GM23248 (cell line): ENCODE measurements at regions not wholly inside any gene's neighbourhood (a gene's known extent, or its start where the extent isn't known, plus 50 kb on each side); places are given as distances from the start of the nearest gene placed in this dataset.

Experiments
- DNase-seq: peaks from one replicate; pipeline ENCODE4 v3.0.0-alpha.2; 2015
- H2AFZ ChIP-seq: fragments of 200-600 bp; sonication (generic); 2 replicates; pipeline ENCODE4 v1.6.1; 2016; ENCODE audit warnings: antibody characterized with exemption
- H3F3A ChIP-seq: fragments of 200-600 bp; sonication (generic); 2 replicates; pipeline ENCODE4 v1.6.1; 2016; ENCODE audit warnings: mild to moderate bottlenecking, antibody characterized with exemption, mixed run types; ENCODE audit not compliant: insufficient read depth
- H3K27ac ChIP-seq: fragments of 200-600 bp; sonication (generic); 2 replicates; pipeline ENCODE4 v1.5.1; 2016; ENCODE audit warnings: mild to moderate bottlenecking
- H3K27me3 ChIP-seq: fragments of 200-600 bp; sonication (generic); replicated peaks from 2 replicates; pipeline ENCODE4 v1.6.1; 2016; ENCODE audit warnings: mild to moderate bottlenecking; ENCODE audit not compliant: insufficient read depth
- H3K36me3 ChIP-seq: fragments of 200-600 bp; sonication (generic); 2 replicates; pipeline ENCODE4 v1.6.1; 2016; ENCODE audit warnings: low read depth, mild to moderate bottlenecking
- H3K4me1 ChIP-seq: fragments of 200-600 bp; sonication (generic); 2 replicates; pipeline ENCODE4 v1.6.1; 2016; ENCODE audit warnings: mild to moderate bottlenecking; ENCODE audit not compliant: insufficient read depth
- H3K4me2 ChIP-seq: fragments of 200-600 bp; sonication (generic); one replicate; pipeline ENCODE4 v1.6.1; 2016; ENCODE audit warnings: mild to moderate bottlenecking; ENCODE audit not compliant: unreplicated experiment
- H3K4me3 ChIP-seq: fragments of 200-600 bp; sonication (generic); 2 replicates; pipeline ENCODE4 v1.5.1; 2016; ENCODE audit warnings: mild to moderate bottlenecking
- H3K79me2 ChIP-seq: fragments of 200-600 bp; sonication (generic); 2 replicates; pipeline ENCODE4 v1.6.1; 2016; ENCODE audit warnings: mild to moderate bottlenecking; ENCODE audit not compliant: insufficient read depth
- H3K9ac ChIP-seq: fragments of 200-600 bp; sonication (generic); 2 replicates; pipeline ENCODE4 v1.6.1; 2016; ENCODE audit warnings: mild to moderate bottlenecking
- H3K9me2 ChIP-seq: fragments of 200-600 bp; sonication (generic); 2 replicates; pipeline ENCODE4 v1.6.1; 2016; ENCODE audit warnings: mixed run types, mild to moderate bottlenecking, moderate library complexity; ENCODE audit not compliant: insufficient read depth
- H3K9me3 ChIP-seq: fragments of 200-600 bp; sonication (generic); one replicate; pipeline ENCODE4 v1.6.1; 2017; ENCODE audit warnings: low read depth
- H4K20me1 ChIP-seq: fragments of 200-600 bp; sonication (generic); 2 replicates; pipeline ENCODE4 v1.6.0; 2016; ENCODE audit not compliant: insufficient read depth
- EZH2 ChIP-seq: fragments of 200-600 bp; sonication (generic); IDR thresholded peaks from 2 replicates; pipeline ENCODE4 v1.6.1; 2018; ENCODE audit warnings: antibody characterized with exemption, mild to moderate bottlenecking; ENCODE audit not compliant: insufficient read depth, poor library complexity, severe bottlenecking
- EZH2phosphoT487 ChIP-seq: fragments of 200-600 bp; sonication (generic); IDR thresholded peaks from 2 replicates; pipeline ENCODE4 v1.6.1; 2018; ENCODE audit warnings: antibody characterized with exemption, moderate library complexity, mild to moderate bottlenecking, low read depth; ENCODE audit not compliant: insufficient read depth
- WGBS, 2 experiments: methylation state at CpG; one replicate each; pipeline ENCODE4 v1.1.6; 2015 to 2017; ENCODE audit warnings: low lambda C conversion rate in 2 of 2, low coverage in 1 of 2; ENCODE audit errors: missing lambda C conversion rate in 2 of 2; 5-methylcytosine and 5-hydroxymethylcytosine counted together
- in situ Hi-C: fragments of 300-500 bp; cut with MboI; formaldehyde crosslinking; loops from 2 replicates; pipeline ENCODE4 v1.15.0; 2020

DNA sequence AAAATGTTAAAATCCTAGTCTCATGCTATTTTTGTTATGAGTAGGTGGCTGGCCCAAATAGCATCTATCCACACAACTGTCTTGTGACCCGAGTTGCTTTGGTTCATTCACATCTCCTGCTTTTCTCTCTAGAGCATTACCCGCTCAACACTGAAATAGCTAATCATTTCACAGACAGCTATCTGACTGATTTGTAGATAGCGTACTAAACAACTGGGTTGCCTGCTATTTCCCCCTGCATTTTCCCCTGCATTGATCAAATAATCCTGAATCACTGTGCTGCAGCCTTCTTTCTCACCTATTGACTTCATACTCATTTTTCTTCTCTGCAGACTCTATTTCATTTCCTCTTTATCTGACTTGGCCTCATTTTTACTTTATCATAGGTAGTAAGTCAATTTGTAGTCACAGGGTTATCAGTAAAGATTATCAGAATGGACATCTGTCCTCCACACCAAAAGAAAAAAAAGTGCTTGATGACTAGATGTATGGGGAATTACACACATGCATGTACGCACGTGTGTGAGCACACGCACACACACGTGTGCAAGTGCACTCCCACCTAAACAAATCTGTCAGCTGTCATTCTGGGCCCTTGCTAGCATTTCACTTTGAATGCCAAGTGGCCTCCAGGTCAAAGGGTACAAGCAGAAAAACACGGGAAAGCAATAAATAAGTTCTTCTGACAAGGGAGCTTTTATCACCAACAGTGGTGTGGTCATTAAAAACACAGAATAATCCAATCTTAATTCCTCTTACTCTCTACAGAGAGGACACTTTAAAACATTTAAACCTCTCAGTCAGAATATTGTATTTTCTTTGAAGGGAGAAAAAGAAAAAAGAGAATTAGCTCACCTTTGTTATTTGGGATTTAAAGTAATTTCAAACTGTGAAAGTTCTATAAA, 501.6 kb downstream of the EFNA5 start:
- DNase-seq: no peak
- no peak for TF ChIP-seq EZH2
- no peak for TF ChIP-seq EZH2phosphoT487
- no peak overlapping the region for H3K4me2 ChIP-seq
- no peaks in the 10 kb centered on the region for H3K36me3 ChIP-seq
- H2AFZ ChIP-seq: no peak overlapping the region
- H3K4me3 ChIP-seq: no peak overlapping the region
- no peak overlapping the region for H3K27ac ChIP-seq
- H4K20me1 ChIP-seq: no peaks in the 10 kb centered on the region
- no peaks in the 10 kb centered on the region for H3K27me3 ChIP-seq
- H3K9me2 ChIP-seq: no peaks in the 10 kb centered on the region
- 61 to 63% methylated on average over 8 of the region's 8 CpGs for WGBS, 2 experiments
- H3F3A ChIP-seq: no peaks in the 10 kb centered on the region
- H3K9me3 ChIP-seq: no peaks in the 10 kb centered on the region
- in situ Hi-C loops: no loop called here
- H3K79me2 ChIP-seq: no peaks in the 10 kb centered on the region
- no peak overlapping the region for H3K9ac ChIP-seq
- H3K4me1 ChIP-seq: no peaks in the 10 kb centered on the region

DNA sequence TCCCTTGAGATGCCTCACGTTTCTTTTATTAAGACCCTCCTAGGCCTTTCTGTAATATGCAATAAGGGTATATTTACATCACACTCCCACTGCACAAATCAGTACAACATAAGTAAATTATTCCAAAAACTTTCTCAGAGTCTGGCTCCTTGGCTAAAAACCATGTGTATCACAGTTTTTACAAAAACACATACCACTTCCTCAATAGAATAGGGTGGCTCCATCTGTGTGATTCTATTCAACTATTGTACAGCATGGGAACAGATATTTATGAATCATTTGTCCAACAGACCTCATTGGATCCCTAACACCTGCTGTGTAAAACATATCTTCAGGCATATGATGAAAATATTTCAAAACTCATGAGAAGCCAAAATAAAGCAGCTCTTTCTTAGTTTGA, 502.7 kb downstream of the EFNA5 start:
- Histone ChIP-seq H3K9me3 (no peaks in the 10 kb centered on the region), H3K36me3 (no peaks in the 10 kb centered on the region), H3K27me3 (no peaks in the 10 kb centered on the region), H3K9me2 (no peaks in the 10 kb centered on the region), H2AFZ (no peak overlapping the region), H3K4me2 (no peak overlapping the region), H4K20me1 (no peaks in the 10 kb centered on the region), H3K27ac (no peak overlapping the region), H3K4me3 (no peak overlapping the region), H3K4me1 (no peaks in the 10 kb centered on the region), H3K9ac (no peak overlapping the region), H3F3A (no peaks in the 10 kb centered on the region), H3K79me2 (no peaks in the 10 kb centered on the region)
- WGBS, 2 experiments: 4 to 11% methylated on average over 1 of the region's 1 CpG
- no peak for DNase-seq
- TF ChIP-seq EZH2 (no peak), EZH2phosphoT487 (no peak)
- in situ Hi-C loops: no loop called here

DNA sequence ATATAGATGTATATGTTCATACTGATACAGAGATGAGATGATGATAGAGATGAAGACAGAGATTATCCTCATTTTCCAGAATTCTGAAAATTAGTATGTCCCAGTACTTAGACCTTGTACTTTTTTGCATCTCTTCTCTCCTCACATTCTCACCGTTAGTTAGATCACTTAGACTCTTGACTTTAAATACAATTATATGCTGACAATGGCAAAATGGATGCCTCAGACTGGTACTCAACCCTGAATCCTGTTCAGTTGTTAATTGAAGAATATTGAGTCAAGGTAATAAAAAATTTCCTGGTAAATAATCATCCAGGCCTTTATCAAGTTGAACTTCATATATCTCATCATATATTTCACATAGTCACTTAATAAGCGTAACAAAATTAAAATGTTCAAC, 505.4 kb downstream of the EFNA5 start:
- H3K4me1 ChIP-seq: no peaks in the 10 kb centered on the region

DNA sequence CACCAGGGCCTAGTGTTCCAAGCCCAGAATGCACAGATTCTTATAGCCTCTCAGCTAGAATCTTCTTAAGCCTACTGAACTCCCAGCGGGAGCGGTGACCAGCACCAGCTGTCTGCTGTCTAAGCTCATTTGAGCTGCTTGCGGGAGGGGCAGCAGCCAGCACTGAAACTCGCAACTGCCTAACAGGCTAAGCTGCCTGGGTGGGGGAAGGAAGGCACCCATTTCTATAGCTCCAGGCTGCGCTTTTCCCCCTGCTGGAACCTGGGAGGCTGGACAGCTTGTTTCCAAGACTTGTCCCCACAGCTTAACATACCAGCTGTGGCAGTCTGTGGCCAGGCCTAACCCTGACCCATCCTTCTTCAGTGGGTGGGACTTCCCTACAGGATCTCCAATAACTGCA, 512.9 kb downstream of the EFNA5 start:
- Histone ChIP-seq H3K27me3 (no peaks in the 10 kb centered on the region), H3K79me2 (no peaks in the 10 kb centered on the region), H3K36me3 (no peaks in the 10 kb centered on the region), H4K20me1 (no peaks in the 10 kb centered on the region), H2AFZ (no peak overlapping the region), H3K27ac (no peak overlapping the region), H3K4me2 (no peak overlapping the region), H3F3A (no peaks in the 10 kb centered on the region), H3K9me3 (no peaks in the 10 kb centered on the region), H3K9me2 (no peaks in the 10 kb centered on the region), H3K9ac (no peak overlapping the region), H3K4me3 (no peak overlapping the region), H3K4me1 (no peaks in the 10 kb centered on the region)
- WGBS, 2 experiments: 74 to 75% methylated on average over 5 of the region's 5 CpGs
- no peak for DNase-seq
- no peak for TF ChIP-seq EZH2phosphoT487
- no peak for TF ChIP-seq EZH2
- in situ Hi-C loops: no loop called here

More for the DNA sequence above, 505.4 kb downstream of the EFNA5 start:
- no peaks in the 10 kb centered on the region for H4K20me1 ChIP-seq
- DNase-seq: no peak
- H3F3A ChIP-seq: no peaks in the 10 kb centered on the region
- H2AFZ ChIP-seq: no peak overlapping the region
- TF ChIP-seq EZH2phosphoT487 (no peak), EZH2 (no peak)
- no peaks in the 10 kb centered on the region for H3K27me3 ChIP-seq
- in situ Hi-C loops: no loop called here
- no peak overlapping the region for H3K4me2 ChIP-seq
- no peak overlapping the region for H3K9ac ChIP-seq
- no peaks in the 10 kb centered on the region for H3K9me3 ChIP-seq
- no peak overlapping the region for H3K4me3 ChIP-seq
- no peak overlapping the region for H3K27ac ChIP-seq
- H3K36me3 ChIP-seq: no peaks in the 10 kb centered on the region
- H3K9me2 ChIP-seq: no peaks in the 10 kb centered on the region
- H3K79me2 ChIP-seq: no peaks in the 10 kb centered on the region
- WGBS, 2 experiments: 23 to 31% methylated on average over 2 of the region's 2 CpGs

DNA sequence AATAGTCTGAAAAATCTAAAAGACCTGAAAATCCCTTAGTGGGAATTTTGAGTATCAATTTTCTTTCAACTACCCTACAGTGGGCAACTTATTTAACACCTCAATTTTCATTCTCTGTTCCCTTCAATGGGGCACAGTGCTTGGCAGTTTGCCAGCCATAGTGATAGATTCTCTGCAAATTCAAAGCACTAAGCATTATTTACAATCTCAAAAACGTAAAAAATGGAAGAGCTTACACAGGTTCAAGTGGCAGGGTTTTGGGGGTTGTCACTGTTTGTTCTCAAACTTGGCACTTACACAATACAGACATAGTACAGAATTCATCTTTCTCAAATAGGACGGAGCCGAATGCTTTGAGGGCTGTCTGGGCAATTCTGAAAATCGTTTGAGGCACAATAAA, 515.0 kb downstream of the EFNA5 start:
- Histone ChIP-seq H3K9ac (no peak overlapping the region), H3K27ac (no peak overlapping the region), H3K9me3 (no peaks in the 10 kb centered on the region), H3K4me1 (no peaks in the 10 kb centered on the region), H3F3A (no peaks in the 10 kb centered on the region), H2AFZ (no peak overlapping the region), H3K36me3 (no peaks in the 10 kb centered on the region), H3K79me2 (no peaks in the 10 kb centered on the region), H3K9me2 (no peaks in the 10 kb centered on the region), H4K20me1 (no peaks in the 10 kb centered on the region), H3K4me2 (no peak overlapping the region), H3K4me3 (no peak overlapping the region), H3K27me3 (no peaks in the 10 kb centered on the region)
- WGBS, 2 experiments: 54 to 61% methylated on average over 4 of the region's 4 CpGs
- DNase-seq: no peak
- in situ Hi-C loops: no loop called here
- TF ChIP-seq EZH2phosphoT487 (no peak), EZH2 (no peak)
